KMS-11 (cell line): ENCODE measurements at regions not wholly inside any gene's neighbourhood (a gene's known extent, or its start where the extent isn't known, plus 50 kb on each side); places are given as distances from the start of the nearest gene placed in this dataset.

Experiments used
- H2AFZ ChIP-seq: fragments of 200-600 bp; sonication (generic); 2 replicates; pipeline ENCODE4 v1.6.1; 2016; ENCODE audit warnings: antibody characterized with exemption, mixed run types, low read depth
- H3K27ac ChIP-seq: fragments of 200-600 bp; sonication (generic); 2 replicates; pipeline ENCODE4 v1.6.1; 2016; ENCODE audit warnings: mild to moderate bottlenecking, mixed run types
- H3K27me3 ChIP-seq: fragments of 200-600 bp; sonication (generic); 2 replicates; pipeline ENCODE4 v1.6.1; 2017; ENCODE audit warnings: mild to moderate bottlenecking, low read depth, mixed run types, moderate library complexity; ENCODE audit not compliant: insufficient read depth
- H3K36me3 ChIP-seq: fragments of 200-600 bp; sonication (generic); 2 replicates; pipeline ENCODE4 v1.6.1; 2017; ENCODE audit warnings: mild to moderate bottlenecking, mixed run types; ENCODE audit not compliant: insufficient read depth
- H3K4me1 ChIP-seq: fragments of 200-600 bp; sonication (generic); 2 replicates; pipeline ENCODE4 v1.6.1; 2016; ENCODE audit warnings: mild to moderate bottlenecking, low read depth, mixed run types; ENCODE audit not compliant: poor library complexity, severe bottlenecking
- H3K4me2 ChIP-seq: fragments of 200-600 bp; sonication (generic); 2 replicates; pipeline ENCODE4 v1.7.0; 2016; ENCODE audit warnings: mild to moderate bottlenecking, mixed run types
- H3K4me3 ChIP-seq: fragments of 200-600 bp; sonication (generic); IDR thresholded peaks from 2 replicates; pipeline ENCODE4 v1.6.1; 2017; ENCODE audit warnings: low read depth, low read length, mixed read lengths; ENCODE audit not compliant: insufficient read depth
- H3K79me2 ChIP-seq: fragments of 200-600 bp; sonication (generic); 2 replicates; pipeline ENCODE4 v1.6.1; 2016; ENCODE audit warnings: low read depth, mixed run types; ENCODE audit not compliant: insufficient read depth
- H3K9ac ChIP-seq: fragments of 200-600 bp; sonication (generic); 2 replicates; pipeline ENCODE4 v1.6.1; 2016; ENCODE audit warnings: mild to moderate bottlenecking, mixed run types
- H4K20me1 ChIP-seq: fragments of 200-600 bp; sonication (generic); 2 replicates; pipeline ENCODE4 v1.6.1; 2016; ENCODE audit warnings: mild to moderate bottlenecking, mixed run types; ENCODE audit not compliant: insufficient read depth
- CTCF ChIP-seq: fragments of 200-600 bp; sonication (generic); conservative IDR thresholded peaks from 2 replicates; pipeline ENCODE4 v1.6.1; 2017; ENCODE audit warnings: low read depth, mild to moderate bottlenecking, antibody characterized with exemption, low read length, moderate library complexity, mixed read lengths

GRCh38 chr13:57224414-57224813, 57.4 kb downstream of the PRR20E start:
- TF ChIP-seq CTCF, result no peak
- no peak overlapping the region for H3K9ac ChIP-seq
- no peaks in the 10 kb centered on the region for H3K36me3 ChIP-seq
- no peaks in the 10 kb centered on the region for H3K79me2 ChIP-seq
- H4K20me1 ChIP-seq, result no peaks in the 10 kb centered on the region
- H3K4me3 ChIP-seq, result no peak overlapping the region
- no peak overlapping the region for H3K27ac ChIP-seq
- no peak overlapping the region for H2AFZ ChIP-seq
- no peaks in the 10 kb centered on the region for H3K4me1 ChIP-seq
- no peaks in the 10 kb centered on the region for H3K27me3 ChIP-seq
- H3K4me2 ChIP-seq, result no peak overlapping the region

GRCh38 chr13:57250472-57250871, 83.5 kb downstream of the PRR20E start:
- Histone ChIP-seq H3K36me3 (no peaks in the 10 kb centered on the region), H3K27ac (no peak overlapping the region), H3K9ac (no peak overlapping the region), H3K4me1 (peaks cover 32% of the 10 kb centered on the region), H4K20me1 (no peaks in the 10 kb centered on the region), H3K27me3 (no peaks in the 10 kb centered on the region), H2AFZ (no peak overlapping the region), H3K79me2 (no peaks in the 10 kb centered on the region), H3K4me3 (no peak overlapping the region), H3K4me2 (no peak overlapping the region)
- no peak for TF ChIP-seq CTCF

GRCh38 chr13:57253551-57253950, 86.6 kb downstream of the PRR20E start:
- Histone ChIP-seq H3K36me3 (no peaks in the 10 kb centered on the region), H3K79me2 (no peaks in the 10 kb centered on the region), H3K9ac (peak overlapping the region; percentile 22; the same call in 1 of the 2 replicates), H3K4me3 (no peak overlapping the region), H3K4me2 (peak overlapping the region; percentile 66), H3K4me1 (peaks cover 45% of the 10 kb centered on the region), H3K27me3 (no peaks in the 10 kb centered on the region), H2AFZ (no peak overlapping the region), H4K20me1 (no peaks in the 10 kb centered on the region), H3K27ac (peak overlapping the region; percentile 43; the same call in 1 of the 2 replicates)
- no peak for TF ChIP-seq CTCF

GRCh38 chr13:57264965-57265364, 98.0 kb downstream of the PRR20E start:
- no peak overlapping the region for H2AFZ ChIP-seq
- no peaks in the 10 kb centered on the region for H3K27me3 ChIP-seq
- H3K36me3 ChIP-seq, result no peaks in the 10 kb centered on the region
- no peak for TF ChIP-seq CTCF
- no peaks in the 10 kb centered on the region for H4K20me1 ChIP-seq
- H3K4me2 ChIP-seq, result no peak overlapping the region
- no peak overlapping the region for H3K9ac ChIP-seq
- H3K79me2 ChIP-seq, result no peaks in the 10 kb centered on the region
- H3K4me3 ChIP-seq, result no peak overlapping the region
- no peak overlapping the region for H3K27ac ChIP-seq
- peaks cover 5% of the 10 kb centered on the region for H3K4me1 ChIP-seq
